Urothelium cell line (cell line): ENCODE measurements at regions not wholly inside any gene's neighbourhood (a gene's known extent, or its start where the extent isn't known, plus 50 kb on each side); places are given as distances from the start of the nearest gene placed in this dataset.
"Not testable (repeated sequence)": the region's sequence is repeated elsewhere in the genome, so short reads cannot be mapped to it uniquely, and the experiment has no call there.

Experiments used
- DNase-seq: peaks from one replicate; pipeline ENCODE4 v3.0.0; 2011; ENCODE audit warnings: low spot score, mixed read lengths
- FAIRE-seq: peaks from 2 replicates; lab custom pipeline; 2011; peaks lifted over from hg19 to GRCh38; lab: Jason Lieb, UNC

GRCh38 chr3:73225146-73225855, 163.8 kb downstream of the EBLN2 start:
- FAIRE-seq (no peak), DNase-seq (no peak)

GRCh38 chr3:73225991-73226390, 164.5 kb downstream of the EBLN2 start:
- no peak for FAIRE-seq

DNA sequence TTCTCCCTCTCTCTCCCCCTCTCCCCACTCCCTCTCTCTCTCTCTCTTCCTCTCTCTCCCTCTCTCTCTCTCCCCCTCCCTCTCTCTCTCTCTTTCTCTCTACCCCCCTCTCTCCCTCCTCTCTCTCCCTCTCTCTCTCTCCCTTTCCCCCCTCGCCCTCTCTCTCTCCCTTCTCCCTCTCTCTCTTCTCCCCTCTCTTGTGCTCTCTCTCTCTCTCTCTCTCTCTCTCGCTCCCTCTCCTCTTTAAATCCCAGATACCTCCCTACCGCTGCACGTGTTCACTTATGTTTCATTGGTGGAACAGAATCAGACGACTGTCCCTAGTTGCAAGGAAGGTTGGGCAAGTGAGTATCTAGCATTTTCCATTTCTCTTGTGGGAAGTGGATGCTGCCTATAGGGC, 166.5 kb downstream of the EBLN2 start:
- FAIRE-seq (no peak), DNase-seq (no peak)

More at GRCh38 chr3:73225991-73226390, 164.5 kb downstream of the EBLN2 start:
- no peak for DNase-seq

DNA sequence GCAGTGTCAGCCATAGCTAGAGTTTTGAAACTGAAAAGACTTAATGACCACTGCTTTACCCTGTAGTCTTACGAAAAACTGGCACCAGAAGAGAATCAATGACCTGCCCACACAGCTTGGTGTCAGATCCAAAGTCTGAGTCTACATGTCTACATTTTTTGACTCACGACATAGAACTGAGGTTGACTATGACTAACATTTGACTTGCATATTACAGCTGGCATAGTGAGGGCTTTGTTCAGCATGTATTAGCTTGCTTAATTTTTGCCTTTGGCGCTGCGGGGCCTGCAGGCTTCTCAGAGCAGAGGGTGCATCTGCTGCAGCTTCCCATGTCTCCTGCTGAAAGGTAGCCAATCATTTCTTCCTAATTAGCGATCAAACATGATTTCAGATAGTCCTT, 167.0 kb downstream of the EBLN2 start:
- DNase-seq (no peak), FAIRE-seq (peak; percentile 75)

- no peak for FAIRE-seq
- DNase-seq = no peak
Observed at GRCh38 chr3:73228959-73229358, 167.5 kb downstream of the EBLN2 start.

GRCh38 chr3:73234354-73235014, 173.0 kb downstream of the EBLN2 start:
- FAIRE-seq (no peak), DNase-seq (no peak)

GRCh38 chr3:73235768-73236167, 174.3 kb downstream of the EBLN2 start:
- FAIRE-seq (no peak), DNase-seq (no peak)

DNA sequence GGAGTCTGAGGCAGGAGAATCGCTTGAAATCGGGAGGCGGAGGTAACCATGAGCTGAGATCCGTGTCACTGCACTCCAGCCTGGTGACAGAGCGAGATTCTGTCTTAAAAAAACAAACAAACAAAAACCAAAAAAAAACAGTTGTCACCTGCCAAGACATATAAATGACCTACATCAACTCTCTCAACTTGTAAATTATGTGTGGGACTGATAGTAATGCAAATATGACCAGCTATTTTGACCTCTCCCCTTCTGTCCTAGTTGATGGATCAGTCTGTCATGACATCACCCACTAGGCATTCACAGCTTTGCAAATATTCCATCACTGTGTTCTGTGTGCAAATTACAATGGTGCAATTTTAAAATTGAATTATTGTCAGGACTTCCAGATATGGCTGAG, 175.4 kb downstream of the EBLN2 start:
- no peak for DNase-seq

GRCh38 chr3:73243740-73244139, 182.3 kb downstream of the EBLN2 start:
- DNase-seq (no peak), FAIRE-seq (no peak)

More for the DNA sequence above, 175.4 kb downstream of the EBLN2 start:
- no peak for FAIRE-seq

GRCh38 chr3:73245459-73245858, 184.0 kb downstream of the EBLN2 start:
- DNase-seq (no peak), FAIRE-seq (peak; percentile 20)

- FAIRE-seq (no peak), DNase-seq (no peak)
Observed at GRCh38 chr3:73249047-73249446, 187.6 kb downstream of the EBLN2 start.

DNA sequence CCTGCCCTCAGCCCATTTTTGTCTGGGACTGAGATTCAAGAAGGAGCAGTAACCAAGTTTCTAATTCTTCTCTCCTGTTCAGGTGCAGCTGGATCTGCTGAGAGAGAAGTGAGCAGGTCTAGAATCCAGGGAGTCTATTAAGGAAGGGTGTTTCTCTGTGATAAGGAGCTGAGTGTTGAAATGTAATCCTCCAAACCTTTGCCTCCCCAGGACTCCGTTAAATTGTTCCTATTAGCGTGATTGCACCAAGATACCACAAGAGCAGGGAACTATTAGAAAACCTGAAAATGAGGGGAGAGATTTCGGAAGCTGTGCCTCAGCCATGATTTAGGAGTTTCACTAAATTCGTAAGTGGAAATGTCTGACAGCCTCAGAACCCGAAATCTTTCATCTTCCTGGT, 192.6 kb downstream of the EBLN2 start:
- DNase-seq (no peak), FAIRE-seq (no peak)

- DNase-seq (peak; percentile 86), FAIRE-seq (peak; percentile 62)
Observed at GRCh38 chr3:73255609-73256029, 194.2 kb downstream of the EBLN2 start.

- DNase-seq (no peak), FAIRE-seq (no peak)
Observed at GRCh38 chr3:73257186-73257585, 195.7 kb downstream of the EBLN2 start.

DNA sequence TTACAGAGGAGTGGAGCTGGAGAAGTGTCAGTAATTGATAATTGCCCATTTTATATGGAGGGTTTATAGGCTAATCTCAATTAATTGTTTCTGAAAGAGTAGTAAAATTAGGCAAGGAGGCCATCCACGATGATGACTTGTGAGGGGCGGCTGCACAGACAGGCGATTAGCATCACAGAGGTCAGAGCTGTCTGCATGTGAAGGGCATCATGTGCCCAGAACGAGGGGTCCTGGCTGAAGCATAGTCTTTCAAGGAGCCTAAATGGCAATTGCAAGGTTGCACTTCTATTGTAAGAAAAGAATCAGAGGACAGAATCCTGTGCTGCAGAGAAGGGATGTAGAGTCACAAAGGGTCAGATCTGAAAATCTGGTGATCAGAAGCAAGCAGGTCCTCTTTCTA, 196.6 kb downstream of the EBLN2 start:
- DNase-seq (no peak), FAIRE-seq (no peak)

GRCh38 chr3:73259291-73259690, 197.8 kb downstream of the EBLN2 start:
- no peak for FAIRE-seq

GRCh38 chr3:73259856-73260255, 198.4 kb downstream of the EBLN2 start:
- FAIRE-seq = no peak
- no peak for DNase-seq

More at GRCh38 chr3:73259291-73259690, 197.8 kb downstream of the EBLN2 start:
- no peak for DNase-seq

GRCh38 chr3:73266558-73266957, 205.1 kb downstream of the EBLN2 start:
- not testable (repeated sequence) for DNase-seq, FAIRE-seq

DNA sequence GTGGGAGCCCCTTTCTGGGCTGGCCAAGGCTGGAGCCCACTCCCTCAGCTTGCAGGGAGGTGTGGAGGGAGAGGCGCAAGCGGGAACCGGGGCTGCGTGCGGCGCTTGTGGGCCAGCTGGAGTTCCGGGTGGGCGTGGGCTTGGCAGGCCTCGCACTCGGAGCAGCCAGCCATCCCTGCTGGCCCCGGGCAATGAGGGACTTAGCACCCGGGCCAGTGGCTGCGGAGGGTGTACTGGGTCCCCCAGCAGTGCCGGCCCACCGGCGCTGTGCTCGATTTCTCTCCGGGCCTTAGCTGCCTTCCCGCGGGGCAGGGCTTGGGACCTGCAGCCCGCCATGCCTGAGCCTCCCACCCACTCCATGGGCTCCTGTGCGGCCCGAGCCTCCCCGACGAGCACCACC, 207.7 kb downstream of the EBLN2 start:
- FAIRE-seq, DNase-seq: not testable (repeated sequence)

- DNase-seq = no peak
- no peak for FAIRE-seq
Observed at GRCh38 chr3:73270839-73271483, 209.5 kb downstream of the EBLN2 start.

DNA sequence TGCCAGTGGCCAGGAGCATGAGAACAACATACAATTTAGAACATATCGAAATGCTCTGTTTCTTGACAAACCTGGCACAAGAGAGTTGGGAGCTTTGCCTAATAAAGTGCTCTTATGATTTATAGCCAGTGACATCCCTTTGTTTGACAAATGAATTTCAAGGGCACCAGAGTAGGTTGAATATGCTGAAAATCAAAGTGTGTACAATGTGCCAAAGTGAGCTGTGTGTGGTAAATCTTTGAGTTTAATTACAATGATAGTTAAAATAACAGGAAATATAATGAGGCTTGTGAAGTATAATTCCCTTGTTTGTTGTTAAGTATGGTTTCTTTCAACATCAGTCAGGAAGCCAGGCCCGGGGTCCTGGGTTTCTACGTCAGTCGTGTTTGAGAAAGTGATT, 211.9 kb downstream of the EBLN2 start:
- no peak for FAIRE-seq
- no peak for DNase-seq

DNA sequence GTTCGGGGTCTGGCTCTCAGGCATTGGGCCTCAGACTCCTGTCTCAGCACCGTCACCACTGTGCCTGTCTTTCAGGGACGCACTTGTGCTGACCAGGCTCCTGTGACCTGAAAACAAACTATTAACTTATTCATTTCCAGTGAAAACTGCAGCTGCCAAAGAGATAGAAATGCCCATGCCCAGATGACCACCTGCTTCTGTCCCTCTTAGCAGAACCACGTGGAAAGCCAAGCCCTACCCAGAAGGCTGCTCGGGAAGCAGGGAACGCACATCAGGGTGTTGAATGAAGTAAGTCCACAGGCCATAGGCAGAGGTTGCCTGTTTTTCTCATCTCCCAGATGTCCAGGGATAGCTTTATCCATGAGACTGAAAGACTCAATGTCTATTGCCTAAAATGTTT, 219.3 kb downstream of the EBLN2 start:
- FAIRE-seq (no peak), DNase-seq (no peak)
